Mesothelial cell of epicardium (in vitro differentiated cells): ENCODE measurements at regions not wholly inside any gene's neighbourhood (a gene's known extent, or its start where the extent isn't known, plus 50 kb on each side); places are given as distances from the start of the nearest gene placed in this dataset.

Experiments
- DNase-seq, 2 experiments: peaks; one replicate each; pipeline ENCODE4 v3.0.0; 2021; ENCODE audit warnings: low spot score in 2 of 2; ENCODE audit not compliant: unreplicated experiment in 2 of 2
- H3K27ac Mint-ChIP-seq: 2 replicates; pipeline ENCODE4 v1.8.0; 2021; ENCODE audit warnings: mixed read lengths
- H3K27me3 Mint-ChIP-seq: 2 replicates; pipeline ENCODE4 v1.8.0; 2021; ENCODE audit warnings: low read depth, mixed read lengths
- H3K36me3 Mint-ChIP-seq: 2 replicates; pipeline ENCODE4 v1.8.0; 2021; ENCODE audit warnings: mixed read lengths
- H3K4me1 Mint-ChIP-seq: 2 replicates; pipeline ENCODE4 v1.8.0; 2021; ENCODE audit warnings: mixed read lengths
- H3K4me3 Mint-ChIP-seq: 2 replicates; pipeline ENCODE4 v1.8.0; 2021; ENCODE audit warnings: mild to moderate bottlenecking, moderate library complexity, mixed read lengths
- H3K9me3 Mint-ChIP-seq: 2 replicates; pipeline ENCODE4 v1.8.0; 2021; ENCODE audit warnings: mixed read lengths
- CTCF ChIP-seq: fragments of 200-600 bp; sonication (generic); IDR thresholded peaks from one replicate; pipeline ENCODE4 v1.5.0; 2021; ENCODE audit warnings: antibody characterized with exemption; ENCODE audit not compliant: unreplicated experiment

GRCh38 chr4:124866301-124866700 is 153.8 kb upstream of the ANKRD50 start:
- Mint-ChIP-seq H3K36me3 (no peaks in the 10 kb centered on the region), H3K27ac (no peak overlapping the region), H3K9me3 (peaks cover 5% of the 10 kb centered on the region), H3K4me1 (peaks cover 15% of the 10 kb centered on the region), H3K27me3 (no peaks in the 10 kb centered on the region), H3K4me3 (no peak overlapping the region)
- DNase-seq, result no peak
- TF ChIP-seq CTCF, result no peak

GRCh38 chr4:124863040-124863545 is 150.6 kb upstream of the ANKRD50 start:
- no peak for DNase-seq
- H3K4me1 Mint-ChIP-seq, result peaks cover 15% of the 10 kb centered on the region
- no peaks in the 10 kb centered on the region for H3K27me3 Mint-ChIP-seq

GRCh38 chr4:124862261-124862660 is 149.7 kb upstream of the ANKRD50 start:
- Mint-ChIP-seq H3K36me3 (no peaks in the 10 kb centered on the region), H3K9me3 (peaks cover 11% of the 10 kb centered on the region), H3K4me3 (no peak overlapping the region), H3K4me1 (peaks cover 15% of the 10 kb centered on the region), H3K27me3 (no peaks in the 10 kb centered on the region), H3K27ac (no peak overlapping the region)
- no peak for DNase-seq
- TF ChIP-seq CTCF, result no peak

More at GRCh38 chr4:124863040-124863545, 150.6 kb upstream of the ANKRD50 start:
- peaks cover 11% of the 10 kb centered on the region for H3K9me3 Mint-ChIP-seq
- no peaks in the 10 kb centered on the region for H3K36me3 Mint-ChIP-seq
- H3K4me3 Mint-ChIP-seq, result no peak overlapping the region
- no peak overlapping the region for H3K27ac Mint-ChIP-seq
- no peak for TF ChIP-seq CTCF

- TF ChIP-seq CTCF, result no peak
- no peak overlapping the region for H3K27ac Mint-ChIP-seq
- no peak for DNase-seq
- H3K36me3 Mint-ChIP-seq, result no peaks in the 10 kb centered on the region
- H3K27me3 Mint-ChIP-seq, result no peaks in the 10 kb centered on the region
- H3K9me3 Mint-ChIP-seq, result peaks cover 11% of the 10 kb centered on the region
- no peak overlapping the region for H3K4me3 Mint-ChIP-seq
- peaks cover 15% of the 10 kb centered on the region for H3K4me1 Mint-ChIP-seq
Measured at GRCh38 chr4:124861761-124862160, 149.2 kb upstream of the ANKRD50 start.

DNA sequence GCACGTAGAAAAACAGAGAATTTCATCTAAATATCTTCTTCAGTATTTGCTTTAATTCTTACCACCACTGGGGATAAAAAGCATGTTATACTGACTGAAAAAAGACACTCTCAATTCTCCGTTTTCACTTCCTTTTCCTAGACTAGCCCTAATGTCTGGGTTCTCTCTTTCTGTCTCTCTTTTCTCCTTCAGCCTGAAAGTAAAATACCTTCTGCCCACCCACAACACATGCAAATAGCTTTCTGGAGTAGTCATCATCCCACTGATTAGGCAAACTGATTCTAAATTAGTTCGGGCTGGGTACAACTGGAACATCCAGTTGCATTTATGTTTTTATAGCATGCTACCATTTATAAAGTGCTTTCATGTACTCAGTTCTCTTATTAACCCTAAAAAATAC is 142.4 kb upstream of the ANKRD50 start:
- H3K36me3 Mint-ChIP-seq, result no peaks in the 10 kb centered on the region
- no peak overlapping the region for H3K27ac Mint-ChIP-seq
- peaks cover 8% of the 10 kb centered on the region for H3K9me3 Mint-ChIP-seq
- no peaks in the 10 kb centered on the region for H3K27me3 Mint-ChIP-seq
- TF ChIP-seq CTCF, result no peak
- no peak for DNase-seq
- H3K4me3 Mint-ChIP-seq, result no peak overlapping the region
- no peaks in the 10 kb centered on the region for H3K4me1 Mint-ChIP-seq

GRCh38 chr4:124851741-124852140 is 139.2 kb upstream of the ANKRD50 start:
- peaks cover 8% of the 10 kb centered on the region for H3K9me3 Mint-ChIP-seq
- no peak overlapping the region for H3K4me3 Mint-ChIP-seq
- H3K27ac Mint-ChIP-seq, result no peak overlapping the region
- H3K36me3 Mint-ChIP-seq, result no peaks in the 10 kb centered on the region
- no peaks in the 10 kb centered on the region for H3K27me3 Mint-ChIP-seq
- no peak for DNase-seq
- no peak for TF ChIP-seq CTCF
- no peaks in the 10 kb centered on the region for H3K4me1 Mint-ChIP-seq
